Motor neuron (in vitro differentiated cells): ENCODE measurements at regions not wholly inside any gene's neighbourhood (a gene's known extent, or its start where the extent isn't known, plus 50 kb on each side); places are given as distances from the start of the nearest gene placed in this dataset.

ENCODE experiments used
- ATAC-seq, 8 experiments: fragments of 200-7000 bp; cut with Tn5 transposase; replicated peaks in 6 of 8; 2 replicates each; pipeline ENCODE4 v1.8.0; 2021; ENCODE audit warnings: mild to moderate bottlenecking in 8 of 8, moderate library complexity in 8 of 8
- H3K27ac ChIP-seq, 2 donors: fragments of 250-450 bp; sonication (Bioruptor Pico); 2 replicates each; pipeline ENCODE4 v1.9.0; 2021; ENCODE audit warnings: antibody characterized with exemption in 2 of 2, mild to moderate bottlenecking in 2 of 2, moderate library complexity in 1 of 2
- H3K4me1 ChIP-seq, 2 donors: fragments of 250-450 bp; sonication (Bioruptor Pico); replicated peaks in 1 of 2; 2 replicates each; pipeline ENCODE4 v1.6.1; 2021; ENCODE audit warnings: antibody characterized with exemption in 2 of 2, mild to moderate bottlenecking in 2 of 2, moderate library complexity in 1 of 2
- H3K4me3 ChIP-seq, 5 donors: fragments of 250-450 bp; sonication (Bioruptor Pico); 2 replicates each; pipeline ENCODE4 v1.9.0; 2021; ENCODE audit warnings: antibody characterized with exemption in 5 of 5, mild to moderate bottlenecking in 5 of 5, moderate library complexity in 4 of 5
- WGBS, 10 experiments: fragments of 450-650 bp; shearing (Covaris generic); methylation state at CpG; one replicate each; pipeline ENCODE4 v1.0.0; 2022; 5-methylcytosine and 5-hydroxymethylcytosine counted together
- in situ Hi-C, 9 experiments: fragments of 400-800 bp; cut with MboI; loops; one replicate each; pipeline ENCODE4 v1.15.0; 2021; ENCODE audit warnings: low sequenced_read_pairs in 9 of 9, low pct_unique_long_range_greater_than_20kb in 2 of 9; ENCODE audit not compliant: unreplicated experiment in 9 of 9

DNA sequence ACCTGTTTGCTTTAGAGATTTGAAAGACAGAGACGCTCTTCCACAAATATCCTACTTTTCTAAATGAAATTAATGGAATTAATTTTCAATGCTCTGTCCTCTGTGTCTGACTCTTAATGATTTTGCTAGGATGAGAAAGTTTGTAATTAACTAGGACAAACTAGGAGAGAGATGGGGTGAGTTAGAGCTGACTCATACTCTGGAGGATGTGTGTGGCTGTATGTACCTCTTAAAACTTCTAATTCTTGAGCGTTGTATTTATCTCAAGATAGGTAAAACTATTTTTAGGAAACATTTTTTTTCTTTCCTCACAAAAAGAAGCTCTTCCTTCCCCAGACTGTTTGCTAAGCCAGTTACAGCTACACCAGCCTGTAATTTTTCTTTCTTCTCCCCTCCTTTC is 178.8 kb upstream of the ANKRD30A start:
- Histone ChIP-seq H3K27ac (no peak overlapping the region), H3K4me1 (peaks cover 0 to 4% of the 10 kb centered on the region in 2 donors), H3K4me3 (no peak overlapping the region)
- WGBS, 10 experiments, result 0 to 100% (median 30%) methylated on average over 1 to 2 of the region's 2 CpGs
- no peak for ATAC-seq
- in situ Hi-C loops, result no loop called here

DNA sequence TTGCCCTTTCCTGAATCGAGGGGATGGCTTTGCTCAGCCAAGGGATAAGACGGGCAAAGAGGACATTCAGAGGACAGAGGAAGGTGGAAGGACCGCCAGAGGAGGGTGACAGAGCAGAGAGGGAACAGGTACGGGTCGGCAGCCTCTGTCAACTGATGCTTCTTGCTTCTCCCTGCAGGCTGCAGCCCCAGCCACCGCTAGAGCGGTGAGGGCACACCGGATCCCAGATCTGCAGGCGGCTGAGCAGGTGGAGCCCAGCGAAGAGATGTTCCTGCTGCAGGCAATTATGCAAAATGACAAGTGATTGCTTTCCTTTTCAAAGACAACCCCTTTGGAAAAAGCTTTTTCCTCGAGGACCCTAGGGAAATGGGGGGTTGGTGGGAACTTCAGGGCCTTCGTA is 181.9 kb upstream of the ANKRD30A start:
- WGBS, 10 experiments, result 8 to 83% (median 41%) methylated on average over 1 to 11 of the region's 12 CpGs; no CpG with 5 or more reads in 2 of the 10 experiments
- ATAC-seq, result peak in 3 of 8 experiments; percentile 30 to 60 (median 57)

DNA sequence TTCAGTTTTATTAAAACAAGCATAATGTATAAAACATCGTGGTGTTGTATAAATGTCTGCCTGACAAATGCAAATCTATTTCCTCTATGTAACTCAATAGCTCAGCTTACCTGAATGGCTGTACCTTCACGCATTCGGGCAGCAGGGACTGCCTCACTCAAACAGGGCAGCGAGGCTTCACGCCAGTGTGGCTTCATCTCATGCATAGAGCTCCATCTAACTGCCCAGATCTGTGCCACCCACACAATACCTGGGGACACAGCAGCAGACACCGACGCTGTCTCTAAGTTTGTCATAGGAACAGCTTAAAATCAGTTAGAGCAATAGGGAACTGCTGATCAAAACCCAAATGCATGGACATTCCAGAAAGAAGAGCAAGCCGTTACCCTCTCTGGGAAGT is 182.8 kb upstream of the ANKRD30A start:
- 34 to 100% (median 50%) methylated on average over 1 to 8 of the region's 8 CpGs for WGBS, 10 experiments
- no peak overlapping the region for H3K4me3 ChIP-seq
- no peak overlapping the region for H3K27ac ChIP-seq
- peaks cover 0 to 4% of the 10 kb centered on the region in 2 donors for H3K4me1 ChIP-seq
- no peak for ATAC-seq
- in situ Hi-C loops, result no loop called here

More for the DNA sequence above, 181.9 kb upstream of the ANKRD30A start:
- Histone ChIP-seq H3K4me3 (no peak overlapping the region), H3K27ac (no peak overlapping the region), H3K4me1 (peaks cover 0 to 4% of the 10 kb centered on the region in 2 donors)
- in situ Hi-C loops, result no loop called here

DNA sequence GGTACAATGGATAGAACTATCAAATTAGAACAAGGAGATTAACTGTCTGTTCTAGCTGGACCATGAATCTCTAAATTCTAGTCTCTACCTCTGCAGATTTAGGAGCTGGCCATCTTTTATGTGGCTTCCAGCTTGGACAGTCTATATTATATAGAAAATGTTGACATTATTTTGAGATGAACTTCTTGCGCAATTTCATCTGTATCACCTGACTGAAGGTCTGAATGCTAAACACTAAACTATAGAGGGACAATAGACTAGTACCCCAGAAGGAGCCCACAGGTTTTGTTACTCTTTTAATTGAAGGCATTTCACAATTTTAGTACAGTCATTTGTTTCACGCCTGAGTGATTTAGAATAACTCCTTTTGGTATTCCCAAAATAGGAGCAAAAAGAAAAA is 222.4 kb upstream of the ANKRD30A start:
- ATAC-seq, result no peak
- Histone ChIP-seq H3K4me1 (no peaks in the 10 kb centered on the region), H3K27ac (no peak overlapping the region), H3K4me3 (no peak overlapping the region)
- in situ Hi-C loops, result loop anchor here in 2 of 9 experiments (25.0 kb wide), 2 partner anchors 159 to 359 kb away; no protein-coding TSS in a partner anchor
- 20 to 96% (median 64%) methylated on average over 1 to 2 of the region's 2 CpGs for WGBS, 10 experiments

DNA sequence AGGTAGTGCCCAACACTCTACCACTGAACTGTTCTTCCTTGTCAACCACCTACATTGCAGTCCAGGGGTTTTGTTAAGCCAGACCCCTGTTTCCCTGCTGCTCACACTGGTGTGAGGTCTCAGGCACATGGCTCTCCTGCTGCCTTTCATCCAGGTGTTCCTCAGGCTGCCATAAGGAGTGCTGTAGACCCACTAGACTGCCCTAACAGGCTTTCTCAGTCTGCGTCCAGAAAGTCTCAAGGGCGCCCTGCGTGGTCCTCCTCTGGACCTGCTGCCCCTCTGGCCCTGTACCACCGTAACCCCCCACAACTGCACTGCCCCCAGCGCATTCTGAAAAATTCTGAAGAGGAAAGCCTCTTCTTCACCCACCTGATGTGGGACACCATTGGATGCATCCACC is 225.7 kb upstream of the ANKRD30A start:
- Histone ChIP-seq H3K4me1 (no peaks in the 10 kb centered on the region), H3K27ac (no peak overlapping the region), H3K4me3 (no peak overlapping the region)
- peak in 1 of 8 experiments; percentile 41 for ATAC-seq
- in situ Hi-C loops, result loop anchor here in 4 of 9 experiments (25.0 kb wide), 3 partner anchors 163 to 1262 kb away; partner anchors contain the start of gene FZD8 (in 2 of the 4)
- 0 to 100% (median 71%) methylated on average over 1 to 3 of the region's 5 CpGs; no CpG with 5 or more reads in 5 of the 10 experiments for WGBS, 10 experiments

DNA sequence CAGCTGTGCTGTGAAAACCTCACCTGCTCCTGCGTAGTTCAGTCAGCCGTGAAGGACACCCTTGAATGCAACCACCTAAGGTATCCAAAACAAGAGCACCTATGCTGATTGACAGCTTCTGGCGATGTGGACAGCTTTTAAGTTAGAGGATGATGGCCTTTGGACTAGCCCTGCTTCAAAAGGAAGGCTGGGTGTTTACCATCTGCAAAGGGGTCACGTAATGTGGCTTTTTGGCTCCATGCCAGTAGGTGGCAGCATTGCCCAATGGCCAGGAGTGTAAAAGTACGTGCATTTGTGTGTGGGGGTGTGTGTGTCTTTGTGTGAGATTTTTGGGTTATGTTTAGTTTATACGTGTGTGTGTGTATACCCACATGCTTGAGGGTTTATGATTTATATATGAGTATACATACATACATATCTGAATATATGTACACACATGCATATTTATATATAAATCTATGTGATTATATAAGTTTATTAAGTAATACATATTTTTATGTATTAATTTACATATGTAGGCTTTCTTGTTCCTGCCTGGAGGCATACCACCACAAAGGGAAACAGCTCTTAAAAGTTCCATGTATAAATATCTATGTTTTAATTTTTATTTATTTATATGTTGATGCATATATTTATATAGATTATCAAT is 236.3 kb upstream of the ANKRD30A start:
- in situ Hi-C loops, result loop anchor here in 2 of 9 experiments (25.0 kb wide), 1 partner anchor 1252 kb away; the partner anchor contains the start of gene FZD8 (in 2 of the 2)
- WGBS, 10 experiments, result 0 to 70% (median 33%) methylated on average over 1 to 6 of the region's 6 CpGs; no CpG with 5 or more reads in 1 of the 10 experiments

DNA sequence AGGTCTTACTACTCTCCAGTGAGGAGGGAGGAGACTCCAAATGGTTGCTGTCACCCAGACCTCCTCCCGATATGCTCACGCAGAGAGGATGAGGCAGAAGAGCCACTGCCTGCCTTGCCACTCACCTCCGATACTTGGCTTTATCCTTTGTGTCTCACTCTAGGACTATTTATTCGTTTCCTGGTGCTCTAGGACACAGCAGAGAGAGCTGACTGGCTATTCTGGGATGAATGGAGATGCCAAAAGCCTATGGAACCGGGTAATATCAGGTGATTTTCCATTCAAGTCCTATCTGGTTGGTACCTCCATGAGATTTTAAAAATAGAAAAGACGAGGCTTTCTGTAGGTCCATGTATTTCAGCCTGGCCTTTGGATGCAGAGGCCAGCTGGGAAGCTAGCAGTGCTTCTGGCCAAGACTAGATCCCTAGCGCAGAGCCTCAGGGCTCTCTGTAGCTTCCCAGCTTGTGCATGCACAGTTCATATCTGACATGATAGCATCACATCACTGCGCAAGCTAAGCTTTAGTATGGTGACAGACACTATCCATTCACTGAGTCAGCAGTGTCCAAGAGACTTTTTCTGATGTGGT is 239.0 kb upstream of the ANKRD30A start:
- Histone ChIP-seq H3K4me3 (no peak overlapping the region), H3K4me1 (no peaks in the 10 kb centered on the region), H3K27ac (no peak overlapping the region)
- in situ Hi-C loops, result loop anchor here in 2 of 9 experiments (25.0 kb wide), 1 partner anchor 1249 kb away; the partner anchor contains the start of gene FZD8 (in 2 of the 2)
- WGBS, 10 experiments, result 17 to 95% (median 60%) methylated on average over 1 to 6 of the region's 8 CpGs; no CpG with 5 or more reads in 1 of the 10 experiments
- ATAC-seq, result no peak

More for the DNA sequence above, 236.3 kb upstream of the ANKRD30A start:
- no peak overlapping the region for H3K4me3 ChIP-seq
- peak in 7 of 8 experiments; percentile 55 to 82 (median 72) for ATAC-seq
- no peaks in the 10 kb centered on the region for H3K4me1 ChIP-seq
- no peak overlapping the region for H3K27ac ChIP-seq

DNA sequence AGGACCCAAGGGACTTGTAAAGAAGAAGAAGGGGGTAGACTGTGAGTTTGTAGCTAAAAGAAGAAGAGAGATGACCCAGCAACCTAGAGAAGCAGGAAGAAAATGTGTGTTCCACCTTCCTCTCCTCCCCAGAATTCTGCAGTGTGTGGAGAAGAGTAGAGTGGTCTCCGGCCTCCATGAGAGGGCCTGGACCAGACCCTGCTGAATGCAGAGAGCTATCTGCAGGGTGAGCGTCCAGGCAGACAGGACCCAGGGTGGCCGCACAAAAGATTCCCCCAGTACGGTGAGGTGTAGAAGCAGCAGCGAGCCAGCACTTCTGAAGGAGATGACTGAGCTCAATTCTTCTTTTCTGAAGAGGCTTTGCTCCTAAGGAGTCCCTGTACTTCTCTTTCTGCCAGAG is 239.7 kb upstream of the ANKRD30A start:
- ATAC-seq, result no peak
- Histone ChIP-seq H3K4me3 (no peak overlapping the region), H3K4me1 (no peaks in the 10 kb centered on the region), H3K27ac (no peak overlapping the region)
- in situ Hi-C loops, result loop anchor here in 2 of 9 experiments (25.0 kb wide), 1 partner anchor 1248 kb away; the partner anchor contains the start of gene FZD8 (in 2 of the 2)
- 52 to 100% (median 82%) methylated on average over 1 to 5 of the region's 5 CpGs; no CpG with 5 or more reads in 2 of the 10 experiments for WGBS, 10 experiments

DNA sequence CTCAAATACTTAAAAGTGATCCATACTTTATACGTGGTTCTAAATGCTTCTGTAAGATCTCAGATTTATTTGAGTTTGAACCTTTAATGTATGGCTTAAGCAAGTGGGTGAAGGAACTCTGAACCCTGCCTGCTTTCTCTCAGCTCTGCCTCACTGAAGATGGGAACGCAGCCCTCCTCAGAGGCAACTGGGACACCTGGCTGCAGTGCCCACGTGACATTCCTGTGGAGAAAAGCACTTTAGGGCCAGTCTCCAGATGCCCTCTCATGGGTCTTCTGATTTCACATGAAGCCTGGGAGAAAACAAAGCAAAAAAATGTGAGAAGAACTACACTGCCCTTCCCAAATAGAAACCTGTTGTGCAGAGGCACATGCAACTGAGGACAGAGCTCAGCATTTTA is 242.6 kb upstream of the ANKRD30A start:
- in situ Hi-C loops, result loop anchor here in 2 of 9 experiments (25.0 kb wide), 1 partner anchor 1245 kb away; the partner anchor contains the start of gene FZD8 (in 2 of the 2)
- no peak overlapping the region for H3K4me3 ChIP-seq
- no peak for ATAC-seq

DNA sequence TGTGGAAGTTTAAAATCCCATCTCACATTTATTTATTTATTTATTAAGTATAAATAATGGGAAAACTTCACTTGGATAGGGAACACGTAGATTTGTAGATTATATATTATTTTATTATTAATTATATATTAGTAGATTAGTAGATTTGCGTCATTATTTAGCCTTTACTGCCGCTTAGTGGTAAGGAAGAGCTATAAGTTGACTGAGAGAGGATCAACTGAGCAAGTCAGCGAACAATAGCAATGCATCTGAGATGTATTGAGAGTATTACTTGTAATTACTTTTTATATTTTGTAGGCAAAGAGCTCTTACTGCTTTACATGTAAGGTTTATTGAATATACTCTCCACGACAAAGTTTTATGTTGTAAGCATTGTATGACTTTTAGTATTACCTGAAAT is 244.5 kb upstream of the ANKRD30A start:
- in situ Hi-C loops, result loop anchor here in 2 of 9 experiments (25.0 kb wide), 1 partner anchor 1244 kb away; the partner anchor contains the start of gene FZD8 (in 2 of the 2)
- WGBS, 10 experiments, result 0 to 24% (median 13%) methylated on average over 3 to 5 of the region's 5 CpGs; no CpG with 5 or more reads in 2 of the 10 experiments
- Histone ChIP-seq H3K27ac (no peak overlapping the region), H3K4me1 (no peaks in the 10 kb centered on the region), H3K4me3 (no peak overlapping the region)
- peak in 3 of 8 experiments; percentile 33 to 53 (median 49) for ATAC-seq

More for the DNA sequence above, 242.6 kb upstream of the ANKRD30A start:
- Histone ChIP-seq H3K4me1 (no peaks in the 10 kb centered on the region), H3K27ac (no peak overlapping the region)
- WGBS, 10 experiments, result 35 to 100% (median 80%) methylated on average over 1 to 3 of the region's 3 CpGs

DNA sequence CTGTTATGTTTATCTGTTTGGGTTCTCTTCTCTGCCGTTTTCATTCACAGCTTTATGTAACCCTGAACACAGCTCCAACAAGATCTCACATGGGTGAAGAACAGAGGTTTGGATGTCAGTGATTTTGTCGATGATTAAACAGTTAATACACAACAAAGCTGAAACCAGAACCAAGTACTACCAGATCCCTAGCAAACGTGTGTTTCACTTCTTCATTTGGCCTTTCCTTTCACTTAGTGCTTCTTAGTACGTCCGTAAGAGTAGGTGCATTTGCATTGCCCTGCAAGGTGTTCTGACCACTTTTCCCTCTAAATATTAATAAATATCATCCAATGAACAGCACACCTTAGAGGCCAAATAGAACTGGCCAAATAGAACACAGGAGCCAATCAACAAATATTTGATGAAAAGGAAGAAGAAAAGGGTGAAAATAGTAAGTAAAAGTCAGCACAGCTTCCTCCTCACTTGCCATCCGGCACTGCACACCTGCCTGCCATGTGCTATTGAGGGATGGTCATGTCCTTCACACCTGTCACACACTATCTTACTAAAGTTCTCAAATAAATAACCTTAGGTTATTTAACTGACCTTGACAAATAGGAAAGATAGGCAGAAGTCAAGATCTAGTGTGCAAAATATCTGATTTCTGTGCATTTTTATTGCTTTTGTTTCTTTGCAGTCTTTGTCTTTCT is 252.6 kb upstream of the ANKRD30A start:
- Histone ChIP-seq H3K27ac (no peak overlapping the region), H3K4me1 (no peaks in the 10 kb centered on the region), H3K4me3 (no peak overlapping the region)
- WGBS, 10 experiments, result 5 to 100% (median 71%) methylated on average over 1 to 6 of the region's 6 CpGs; no CpG with 5 or more reads in 1 of the 10 experiments
- no peak for ATAC-seq
- in situ Hi-C loops, result no loop called here

DNA sequence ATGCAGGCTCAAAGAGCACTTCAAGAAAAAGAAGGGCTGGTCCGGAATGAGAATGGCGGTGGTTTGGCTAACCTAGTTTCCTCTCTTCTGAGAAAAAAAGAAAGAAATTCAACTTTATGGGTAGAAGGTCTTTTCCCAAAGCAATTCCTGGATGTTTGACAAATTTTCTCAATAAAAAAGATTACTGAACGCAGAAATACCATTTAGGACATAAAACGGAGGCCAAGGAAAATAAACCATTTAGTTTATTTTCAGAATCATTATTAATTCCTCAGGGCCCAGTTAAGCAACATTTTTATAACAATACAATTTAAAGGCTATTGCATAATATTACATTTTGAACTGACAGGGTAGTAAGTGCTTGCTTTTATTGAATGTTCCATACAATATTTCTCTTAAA is 284.6 kb upstream of the ANKRD30A start:
- 12 to 100% (median 86%) methylated on average over 1 to 4 of the region's 4 CpGs for WGBS, 10 experiments
- in situ Hi-C loops, result no loop called here
- H3K27ac ChIP-seq, result no peak overlapping the region
- no peak overlapping the region for H3K4me3 ChIP-seq
- H3K4me1 ChIP-seq, result no peaks in the 10 kb centered on the region
- no peak for ATAC-seq

DNA sequence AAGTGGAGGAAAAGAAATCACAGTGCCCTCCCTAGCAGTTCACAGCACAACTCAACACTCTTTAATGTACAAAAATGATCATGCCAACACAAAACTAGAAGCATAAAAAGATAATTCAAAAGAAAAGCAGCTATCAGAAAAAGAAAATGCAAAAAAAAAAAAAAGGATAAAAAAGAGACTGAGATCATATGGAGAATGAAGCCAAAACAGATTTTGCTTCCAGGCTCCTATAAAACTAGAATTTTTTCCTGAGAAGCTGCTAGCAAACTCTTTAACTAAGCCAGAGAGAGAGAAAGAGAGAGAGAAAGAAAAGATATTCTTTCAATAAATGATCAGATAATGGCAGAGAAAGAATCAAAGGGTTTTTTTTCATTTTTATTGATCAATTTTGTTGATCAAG is 288.0 kb upstream of the ANKRD30A start:
- H3K4me1 ChIP-seq, result no peaks in the 10 kb centered on the region
- no peak for ATAC-seq
- in situ Hi-C loops, result no loop called here
- no peak overlapping the region for H3K4me3 ChIP-seq
- no peak overlapping the region for H3K27ac ChIP-seq
